GM23338 (cell line): ENCODE measurements at regions not wholly inside any gene's neighbourhood (a gene's known extent, or its start where the extent isn't known, plus 50 kb on each side); places are given as distances from the start of the nearest gene placed in this dataset.

Source experiments
- CTCF ChIP-seq, 2 experiments: fragments of 200-600 bp in 1 of 2; sonication (generic) in 1 of 2; conservative IDR thresholded peaks; 2 replicates each; pipeline versions ENCODE4 v1.5.1 to v1.6.1; 2016 to 2017; ENCODE audit warnings: antibody characterized with exemption in 2 of 2, low read depth in 2 of 2, mild to moderate bottlenecking in 2 of 2, moderate library complexity in 1 of 2
- EZH2phosphoT487 ChIP-seq: fragments of 200-600 bp; sonication (generic); IDR thresholded peaks from one replicate; pipeline ENCODE4 v1.8.1; 2018; ENCODE audit warnings: antibody characterized with exemption; ENCODE audit not compliant: unreplicated experiment

- TF ChIP-seq CTCF (conservative IDR thresholded peaks at IDR 0.05; ENCODE audit: low read depth in 2 of 2), result no peak
- no peak for TF ChIP-seq EZH2phosphoT487
Observed at GRCh38 chr16:86289304-86289703, 221.0 kb upstream of the FOXF1 start.
